H1 (cell line): ENCODE measurements at regions not wholly inside any gene's neighbourhood (a gene's known extent, or its start where the extent isn't known, plus 50 kb on each side); places are given as distances from the start of the nearest gene placed in this dataset.

Source experiments
- BACH1 ChIP-seq: IDR thresholded peaks from 2 replicates; pipeline ENCODE4 v1.6.1; 2012; ENCODE audit warnings: low read length, improper control_type of control experiment
- CBX8 ChIP-seq: fragments of 300-800, 300-1000 bp; sonication (generic); IDR thresholded peaks from 2 replicates; pipeline ENCODE4 v1.7.1; 2016; ENCODE audit warnings: low read depth, low read length, borderline replicate concordance
- JUND ChIP-seq: IDR thresholded peaks from 2 replicates; pipeline ENCODE4 v1.6.1; 2011; ENCODE audit warnings: mild to moderate bottlenecking, improper control_type of control experiment, low read length
- RFX5 ChIP-seq: IDR thresholded peaks from 2 replicates; pipeline ENCODE4 v1.6.1; 2011; ENCODE audit warnings: low read depth, low read length, improper control_type of control experiment, borderline replicate concordance
- TF ChIP-seq, protein P1 (sequence below): fragments of 300-600 bp; sonication (generic); IDR thresholded peaks from 2 replicates; pipeline ENCODE4 v1.7.1; 2012; ENCODE audit warnings: low read length, moderate library complexity, mild to moderate bottlenecking, inconsistent platforms; ENCODE audit not compliant: insufficient replicate concordance
- TF ChIP-seq, protein P2 (sequence below), 3 experiments: IDR thresholded peaks; 1 replicate in 2 of 3; 2 replicates in 1 of 3; pipeline versions ENCODE4 v1.5.1 to v1.6.1; 2011; ENCODE audit warnings: low read length in 3 of 3, mild to moderate bottlenecking in 3 of 3, inconsistent platforms in 2 of 3, low read depth in 1 of 3, moderate library complexity in 1 of 3; ENCODE audit not compliant: insufficient read depth in 1 of 3; ENCODE audit errors: control extremely low read depth in 1 of 3
- TF ChIP-seq, protein P3 (sequence below): IDR thresholded peaks from 2 replicates; pipeline ENCODE4 v1.6.1; 2012; ENCODE audit warnings: low read length, inconsistent platforms

DNA sequence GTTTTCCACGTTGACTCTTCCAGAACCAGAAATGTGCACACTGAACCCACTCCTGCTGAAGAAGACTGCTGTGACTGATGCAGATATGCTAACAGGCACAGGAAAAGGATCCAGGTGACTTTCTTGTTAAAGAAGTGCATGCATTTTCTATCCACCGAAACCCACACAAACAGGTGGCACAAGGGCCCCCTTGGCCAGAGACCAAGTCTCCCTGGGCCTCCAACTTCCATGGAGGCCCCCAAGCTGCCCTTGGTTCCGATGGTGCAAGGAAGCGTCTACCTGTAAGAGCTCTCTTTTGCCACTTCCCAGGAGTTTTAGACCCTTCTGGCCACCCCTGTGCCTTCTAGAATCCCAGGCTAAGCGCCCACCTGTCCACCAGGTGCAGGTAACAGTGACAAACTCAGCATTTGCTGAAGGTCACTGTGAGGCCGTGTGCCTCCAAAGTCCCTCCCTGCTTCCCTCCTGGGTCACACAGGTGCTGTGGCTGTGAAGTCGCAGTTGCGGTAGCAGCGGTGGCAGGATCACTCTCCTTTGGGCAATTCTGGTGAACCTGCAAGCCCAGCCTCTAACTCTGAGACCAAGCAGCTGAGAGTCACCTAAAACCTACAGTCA lies 134.8 kb downstream of the PXDC1 start (continued):
- TF ChIP-seq, protein P1, sequence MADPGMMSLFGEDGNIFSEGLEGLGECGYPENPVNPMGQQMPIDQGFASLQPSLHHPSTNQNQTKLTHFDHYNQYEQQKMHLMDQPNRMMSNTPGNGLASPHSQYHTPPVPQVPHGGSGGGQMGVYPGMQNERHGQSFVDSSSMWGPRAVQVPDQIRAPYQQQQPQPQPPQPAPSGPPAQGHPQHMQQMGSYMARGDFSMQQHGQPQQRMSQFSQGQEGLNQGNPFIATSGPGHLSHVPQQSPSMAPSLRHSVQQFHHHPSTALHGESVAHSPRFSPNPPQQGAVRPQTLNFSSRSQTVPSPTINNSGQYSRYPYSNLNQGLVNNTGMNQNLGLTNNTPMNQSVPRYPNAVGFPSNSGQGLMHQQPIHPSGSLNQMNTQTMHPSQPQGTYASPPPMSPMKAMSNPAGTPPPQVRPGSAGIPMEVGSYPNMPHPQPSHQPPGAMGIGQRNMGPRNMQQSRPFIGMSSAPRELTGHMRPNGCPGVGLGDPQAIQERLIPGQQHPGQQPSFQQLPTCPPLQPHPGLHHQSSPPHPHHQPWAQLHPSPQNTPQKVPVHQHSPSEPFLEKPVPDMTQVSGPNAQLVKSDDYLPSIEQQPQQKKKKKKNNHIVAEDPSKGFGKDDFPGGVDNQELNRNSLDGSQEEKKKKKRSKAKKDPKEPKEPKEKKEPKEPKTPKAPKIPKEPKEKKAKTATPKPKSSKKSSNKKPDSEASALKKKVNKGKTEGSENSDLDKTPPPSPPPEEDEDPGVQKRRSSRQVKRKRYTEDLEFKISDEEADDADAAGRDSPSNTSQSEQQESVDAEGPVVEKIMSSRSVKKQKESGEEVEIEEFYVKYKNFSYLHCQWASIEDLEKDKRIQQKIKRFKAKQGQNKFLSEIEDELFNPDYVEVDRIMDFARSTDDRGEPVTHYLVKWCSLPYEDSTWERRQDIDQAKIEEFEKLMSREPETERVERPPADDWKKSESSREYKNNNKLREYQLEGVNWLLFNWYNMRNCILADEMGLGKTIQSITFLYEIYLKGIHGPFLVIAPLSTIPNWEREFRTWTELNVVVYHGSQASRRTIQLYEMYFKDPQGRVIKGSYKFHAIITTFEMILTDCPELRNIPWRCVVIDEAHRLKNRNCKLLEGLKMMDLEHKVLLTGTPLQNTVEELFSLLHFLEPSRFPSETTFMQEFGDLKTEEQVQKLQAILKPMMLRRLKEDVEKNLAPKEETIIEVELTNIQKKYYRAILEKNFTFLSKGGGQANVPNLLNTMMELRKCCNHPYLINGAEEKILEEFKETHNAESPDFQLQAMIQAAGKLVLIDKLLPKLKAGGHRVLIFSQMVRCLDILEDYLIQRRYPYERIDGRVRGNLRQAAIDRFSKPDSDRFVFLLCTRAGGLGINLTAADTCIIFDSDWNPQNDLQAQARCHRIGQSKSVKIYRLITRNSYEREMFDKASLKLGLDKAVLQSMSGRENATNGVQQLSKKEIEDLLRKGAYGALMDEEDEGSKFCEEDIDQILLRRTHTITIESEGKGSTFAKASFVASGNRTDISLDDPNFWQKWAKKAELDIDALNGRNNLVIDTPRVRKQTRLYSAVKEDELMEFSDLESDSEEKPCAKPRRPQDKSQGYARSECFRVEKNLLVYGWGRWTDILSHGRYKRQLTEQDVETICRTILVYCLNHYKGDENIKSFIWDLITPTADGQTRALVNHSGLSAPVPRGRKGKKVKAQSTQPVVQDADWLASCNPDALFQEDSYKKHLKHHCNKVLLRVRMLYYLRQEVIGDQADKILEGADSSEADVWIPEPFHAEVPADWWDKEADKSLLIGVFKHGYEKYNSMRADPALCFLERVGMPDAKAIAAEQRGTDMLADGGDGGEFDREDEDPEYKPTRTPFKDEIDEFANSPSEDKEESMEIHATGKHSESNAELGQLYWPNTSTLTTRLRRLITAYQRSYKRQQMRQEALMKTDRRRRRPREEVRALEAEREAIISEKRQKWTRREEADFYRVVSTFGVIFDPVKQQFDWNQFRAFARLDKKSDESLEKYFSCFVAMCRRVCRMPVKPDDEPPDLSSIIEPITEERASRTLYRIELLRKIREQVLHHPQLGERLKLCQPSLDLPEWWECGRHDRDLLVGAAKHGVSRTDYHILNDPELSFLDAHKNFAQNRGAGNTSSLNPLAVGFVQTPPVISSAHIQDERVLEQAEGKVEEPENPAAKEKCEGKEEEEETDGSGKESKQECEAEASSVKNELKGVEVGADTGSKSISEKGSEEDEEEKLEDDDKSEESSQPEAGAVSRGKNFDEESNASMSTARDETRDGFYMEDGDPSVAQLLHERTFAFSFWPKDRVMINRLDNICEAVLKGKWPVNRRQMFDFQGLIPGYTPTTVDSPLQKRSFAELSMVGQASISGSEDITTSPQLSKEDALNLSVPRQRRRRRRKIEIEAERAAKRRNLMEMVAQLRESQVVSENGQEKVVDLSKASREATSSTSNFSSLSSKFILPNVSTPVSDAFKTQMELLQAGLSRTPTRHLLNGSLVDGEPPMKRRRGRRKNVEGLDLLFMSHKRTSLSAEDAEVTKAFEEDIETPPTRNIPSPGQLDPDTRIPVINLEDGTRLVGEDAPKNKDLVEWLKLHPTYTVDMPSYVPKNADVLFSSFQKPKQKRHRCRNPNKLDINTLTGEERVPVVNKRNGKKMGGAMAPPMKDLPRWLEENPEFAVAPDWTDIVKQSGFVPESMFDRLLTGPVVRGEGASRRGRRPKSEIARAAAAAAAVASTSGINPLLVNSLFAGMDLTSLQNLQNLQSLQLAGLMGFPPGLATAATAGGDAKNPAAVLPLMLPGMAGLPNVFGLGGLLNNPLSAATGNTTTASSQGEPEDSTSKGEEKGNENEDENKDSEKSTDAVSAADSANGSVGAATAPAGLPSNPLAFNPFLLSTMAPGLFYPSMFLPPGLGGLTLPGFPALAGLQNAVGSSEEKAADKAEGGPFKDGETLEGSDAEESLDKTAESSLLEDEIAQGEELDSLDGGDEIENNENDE, result no peak
- TF ChIP-seq, protein P2, sequence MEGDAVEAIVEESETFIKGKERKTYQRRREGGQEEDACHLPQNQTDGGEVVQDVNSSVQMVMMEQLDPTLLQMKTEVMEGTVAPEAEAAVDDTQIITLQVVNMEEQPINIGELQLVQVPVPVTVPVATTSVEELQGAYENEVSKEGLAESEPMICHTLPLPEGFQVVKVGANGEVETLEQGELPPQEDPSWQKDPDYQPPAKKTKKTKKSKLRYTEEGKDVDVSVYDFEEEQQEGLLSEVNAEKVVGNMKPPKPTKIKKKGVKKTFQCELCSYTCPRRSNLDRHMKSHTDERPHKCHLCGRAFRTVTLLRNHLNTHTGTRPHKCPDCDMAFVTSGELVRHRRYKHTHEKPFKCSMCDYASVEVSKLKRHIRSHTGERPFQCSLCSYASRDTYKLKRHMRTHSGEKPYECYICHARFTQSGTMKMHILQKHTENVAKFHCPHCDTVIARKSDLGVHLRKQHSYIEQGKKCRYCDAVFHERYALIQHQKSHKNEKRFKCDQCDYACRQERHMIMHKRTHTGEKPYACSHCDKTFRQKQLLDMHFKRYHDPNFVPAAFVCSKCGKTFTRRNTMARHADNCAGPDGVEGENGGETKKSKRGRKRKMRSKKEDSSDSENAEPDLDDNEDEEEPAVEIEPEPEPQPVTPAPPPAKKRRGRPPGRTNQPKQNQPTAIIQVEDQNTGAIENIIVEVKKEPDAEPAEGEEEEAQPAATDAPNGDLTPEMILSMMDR (IDR thresholded peaks at IDR 0.05; ENCODE audit: control extremely low read depth in 1 of 3, insufficient read depth in 1 of 3, low read depth in 1 of 3, low read length in 3 of 3), result no peak
- TF ChIP-seq, protein P3, sequence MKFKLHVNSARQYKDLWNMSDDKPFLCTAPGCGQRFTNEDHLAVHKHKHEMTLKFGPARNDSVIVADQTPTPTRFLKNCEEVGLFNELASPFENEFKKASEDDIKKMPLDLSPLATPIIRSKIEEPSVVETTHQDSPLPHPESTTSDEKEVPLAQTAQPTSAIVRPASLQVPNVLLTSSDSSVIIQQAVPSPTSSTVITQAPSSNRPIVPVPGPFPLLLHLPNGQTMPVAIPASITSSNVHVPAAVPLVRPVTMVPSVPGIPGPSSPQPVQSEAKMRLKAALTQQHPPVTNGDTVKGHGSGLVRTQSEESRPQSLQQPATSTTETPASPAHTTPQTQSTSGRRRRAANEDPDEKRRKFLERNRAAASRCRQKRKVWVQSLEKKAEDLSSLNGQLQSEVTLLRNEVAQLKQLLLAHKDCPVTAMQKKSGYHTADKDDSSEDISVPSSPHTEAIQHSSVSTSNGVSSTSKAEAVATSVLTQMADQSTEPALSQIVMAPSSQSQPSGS, result no peak
- TF ChIP-seq CBX8 (no peak), RFX5 (no peak), BACH1 (no peak), JUND (no peak)
